ENCODE measurements at regions not wholly inside any gene's neighbourhood (a gene's known extent, or its start where the extent isn't known, plus 50 kb on each side); places are given as distances from the start of the nearest gene placed in this dataset.

DNA sequence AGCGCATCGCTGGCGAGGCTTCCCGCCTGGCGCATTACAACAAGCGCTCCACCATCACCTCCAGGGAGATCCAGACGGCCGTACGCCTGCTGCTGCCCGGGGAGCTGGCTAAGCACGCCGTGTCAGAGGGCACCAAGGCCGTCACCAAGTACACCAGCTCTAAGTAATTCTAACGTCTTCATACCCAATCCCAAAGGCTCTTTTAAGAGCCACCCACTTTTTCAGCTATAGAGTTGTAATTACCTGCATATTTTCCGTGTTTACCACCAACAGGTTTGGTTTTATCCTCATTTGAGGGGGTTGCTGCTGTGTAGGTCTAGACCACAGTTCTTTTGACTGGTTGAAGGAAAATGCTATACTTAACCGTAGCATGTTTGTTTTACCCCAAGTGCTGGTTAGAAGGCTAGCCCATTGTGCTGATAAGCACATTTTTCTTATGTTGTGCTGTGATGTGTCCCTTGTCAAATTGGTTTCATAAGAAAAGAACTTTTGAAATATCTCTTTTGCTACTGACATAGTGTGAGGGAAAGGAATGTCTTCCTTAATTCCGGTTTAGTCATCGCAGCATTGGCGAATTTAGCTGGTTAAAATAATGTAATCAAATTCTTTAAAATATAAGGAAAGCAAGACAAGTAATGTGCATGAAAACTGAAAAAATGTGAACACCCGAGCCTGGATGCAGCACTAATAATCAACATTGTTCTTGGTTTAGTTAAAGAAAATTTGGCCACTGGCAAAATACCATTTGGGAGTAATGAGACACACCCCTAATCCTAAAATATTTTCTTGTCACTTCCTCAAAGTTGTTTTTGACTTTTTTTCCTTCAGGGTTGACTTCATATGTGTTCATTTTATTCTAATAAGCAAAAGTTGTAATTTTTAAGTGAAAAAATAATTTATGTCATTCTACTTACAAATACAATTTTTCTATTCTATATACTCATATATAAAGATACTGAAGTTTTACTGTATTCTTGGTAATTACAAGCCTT is 112.8 kb downstream of the HFE start:
- no peak for DNase-seq (ENCODE audit: extremely low spot score, unreplicated experiment)
- Mint-ChIP-seq H3K4me3 (peak overlapping the region; percentile 94), H3K4me1 (ENCODE audit: unreplicated experiment) (peaks cover 10% of the 10 kb centered on the region), H3K27ac (peak overlapping the region; percentile 98), H3K27me3 (peaks cover 7% of the 10 kb centered on the region), H3K36me3 (peaks cover 4% of the 10 kb centered on the region), H3K9me3 (no peaks in the 10 kb centered on the region)
- TF ChIP-seq, protein P1, sequence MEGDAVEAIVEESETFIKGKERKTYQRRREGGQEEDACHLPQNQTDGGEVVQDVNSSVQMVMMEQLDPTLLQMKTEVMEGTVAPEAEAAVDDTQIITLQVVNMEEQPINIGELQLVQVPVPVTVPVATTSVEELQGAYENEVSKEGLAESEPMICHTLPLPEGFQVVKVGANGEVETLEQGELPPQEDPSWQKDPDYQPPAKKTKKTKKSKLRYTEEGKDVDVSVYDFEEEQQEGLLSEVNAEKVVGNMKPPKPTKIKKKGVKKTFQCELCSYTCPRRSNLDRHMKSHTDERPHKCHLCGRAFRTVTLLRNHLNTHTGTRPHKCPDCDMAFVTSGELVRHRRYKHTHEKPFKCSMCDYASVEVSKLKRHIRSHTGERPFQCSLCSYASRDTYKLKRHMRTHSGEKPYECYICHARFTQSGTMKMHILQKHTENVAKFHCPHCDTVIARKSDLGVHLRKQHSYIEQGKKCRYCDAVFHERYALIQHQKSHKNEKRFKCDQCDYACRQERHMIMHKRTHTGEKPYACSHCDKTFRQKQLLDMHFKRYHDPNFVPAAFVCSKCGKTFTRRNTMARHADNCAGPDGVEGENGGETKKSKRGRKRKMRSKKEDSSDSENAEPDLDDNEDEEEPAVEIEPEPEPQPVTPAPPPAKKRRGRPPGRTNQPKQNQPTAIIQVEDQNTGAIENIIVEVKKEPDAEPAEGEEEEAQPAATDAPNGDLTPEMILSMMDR (conservative IDR thresholded peaks at IDR 0.05) = no peak

DNA sequence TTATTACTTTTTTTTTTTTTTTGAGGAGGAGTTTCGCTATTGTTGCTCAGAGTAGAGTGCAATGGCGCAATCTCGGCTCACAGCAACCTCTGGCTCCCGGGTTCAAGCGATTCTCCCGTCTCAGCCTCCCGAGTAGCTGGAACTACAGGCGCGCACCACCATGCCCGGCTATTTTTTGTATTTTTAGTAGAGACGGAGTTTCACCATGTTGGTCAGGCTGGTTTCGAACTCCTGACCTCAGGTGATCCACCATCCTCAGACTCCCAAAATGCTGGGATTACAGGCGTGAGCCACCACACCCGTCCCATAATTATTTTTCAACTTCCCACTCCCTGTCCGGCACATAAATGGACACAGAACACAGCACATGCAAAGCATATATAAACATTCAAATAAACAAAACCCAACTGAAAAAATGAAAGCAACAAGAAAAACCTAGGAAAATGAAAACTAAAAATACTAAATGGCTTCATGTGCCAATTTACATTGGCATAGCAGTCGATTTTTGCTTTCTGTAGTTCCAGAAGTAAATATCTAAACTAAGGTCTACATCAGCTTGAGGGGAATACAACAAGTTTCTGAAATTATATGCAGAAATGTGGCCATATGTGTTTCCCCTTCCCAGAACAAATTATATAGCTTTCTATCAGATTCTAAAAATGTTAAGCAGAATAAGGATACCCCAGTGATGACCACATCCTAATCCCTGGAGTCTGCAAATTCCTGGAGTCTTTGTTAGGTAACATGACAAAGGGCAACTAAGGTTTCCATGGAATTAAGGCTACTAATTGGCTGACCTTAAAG is 113.9 kb downstream of the HFE start:
- DNase-seq (ENCODE audit: extremely low spot score, unreplicated experiment) = no peak
- Mint-ChIP-seq H3K27ac (peak overlapping the region; percentile 84), H3K4me1 (ENCODE audit: unreplicated experiment) (peaks cover 5% of the 10 kb centered on the region), H3K27me3 (peaks cover 7% of the 10 kb centered on the region), H3K4me3 (peak overlapping the region; percentile 71), H3K9me3 (no peaks in the 10 kb centered on the region), H3K36me3 (peaks cover 4% of the 10 kb centered on the region)
- TF ChIP-seq, protein P1 (conservative IDR thresholded peaks at IDR 0.05) = no peak

DNA sequence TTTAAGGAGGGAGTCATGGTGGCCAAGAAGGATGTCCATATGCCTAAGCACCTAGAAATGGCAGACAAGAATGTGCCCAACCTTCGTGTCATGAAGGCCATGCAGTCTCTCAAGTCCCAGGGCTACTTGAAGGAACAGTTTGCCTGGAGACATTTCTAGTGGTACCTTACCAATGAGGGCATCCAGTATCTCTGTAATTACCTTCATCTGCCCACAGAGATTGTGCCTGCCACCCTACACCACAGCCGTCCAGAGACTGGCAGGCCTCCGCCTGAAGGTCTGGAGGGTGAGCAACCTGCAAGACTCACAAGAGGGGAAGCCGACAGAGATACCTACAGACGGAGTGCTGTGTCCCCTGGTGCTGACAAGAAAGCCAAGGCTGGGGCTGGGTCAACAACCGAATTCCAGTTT is 115.0 kb downstream of the HFE start:
- Mint-ChIP-seq H3K36me3 (peaks cover 4% of the 10 kb centered on the region), H3K4me1 (ENCODE audit: unreplicated experiment) (peaks cover 5% of the 10 kb centered on the region), H3K27me3 (peaks cover 7% of the 10 kb centered on the region), H3K9me3 (no peaks in the 10 kb centered on the region), H3K4me3 (no peak overlapping the region), H3K27ac (no peak overlapping the region)
- DNase-seq (ENCODE audit: extremely low spot score, unreplicated experiment) = no peak
- TF ChIP-seq, protein P1 (conservative IDR thresholded peaks at IDR 0.05) = no peak

DNA sequence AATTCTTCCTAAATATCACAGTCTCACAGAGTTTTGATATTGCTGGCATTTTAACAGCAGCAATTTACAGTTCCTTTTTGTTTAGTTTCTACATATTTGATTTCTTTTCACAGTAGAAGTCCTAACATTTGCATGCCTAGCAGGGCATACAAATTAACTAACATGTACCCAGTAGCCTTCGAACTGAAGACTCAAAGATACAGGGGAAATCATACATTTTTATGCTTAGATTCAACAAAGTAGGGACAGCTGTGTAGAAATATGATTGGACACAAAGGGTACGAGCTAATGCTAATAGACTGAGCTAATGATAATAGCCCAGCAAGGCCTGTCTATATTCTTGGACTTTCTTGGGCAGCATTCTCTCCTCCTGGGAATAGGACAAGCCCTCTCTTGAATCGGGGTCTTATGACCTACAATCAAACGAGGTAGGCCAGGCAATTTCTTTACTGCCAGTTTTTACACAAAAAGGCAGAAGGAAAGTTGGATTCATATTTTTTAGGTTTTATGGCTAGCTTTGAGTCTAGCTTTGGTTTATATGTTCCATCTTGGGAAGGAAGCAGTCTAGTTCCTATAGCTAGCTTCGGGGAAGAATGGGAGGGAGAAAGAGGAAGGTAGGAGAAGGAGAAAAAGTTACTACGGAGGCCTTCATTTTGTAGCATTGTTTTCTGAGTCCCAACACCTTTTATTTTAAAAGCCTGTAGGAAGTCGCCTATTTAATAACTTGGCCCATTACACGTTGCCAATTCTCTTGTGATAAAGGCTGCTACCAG is 115.8 kb downstream of the HFE start:
- DNase-seq (ENCODE audit: extremely low spot score, unreplicated experiment) = no peak
- TF ChIP-seq, protein P1 (conservative IDR thresholded peaks at IDR 0.05) = no peak
- no peaks in the 10 kb centered on the region for H3K9me3 Mint-ChIP-seq
- H3K4me3 Mint-ChIP-seq = peak overlapping the region; percentile 73
- H3K27me3 Mint-ChIP-seq = peaks cover 7% of the 10 kb centered on the region
- peaks cover 4% of the 10 kb centered on the region for H3K36me3 Mint-ChIP-seq
- H3K4me1 Mint-ChIP-seq (ENCODE audit: unreplicated experiment) = peaks cover 5% of the 10 kb centered on the region
- no peak overlapping the region for H3K27ac Mint-ChIP-seq

Data from type B pancreatic cell (in vitro differentiated cells).